ENCODE measurements at regions not wholly inside any gene's neighbourhood (a gene's known extent, or its start where the extent isn't known, plus 50 kb on each side); places are given as distances from the start of the nearest gene placed in this dataset.

GRCh38 chr2:221074238-221074637 is 497.9 kb downstream of the EPHA4 start:
- no peaks in the 10 kb centered on the region; the same call in 1 of the 2 replicates for H3K9me3 ChIP-seq (ENCODE audit: control insufficient read depth, insufficient read depth, low read depth, low read length)
- H3K4me3 ChIP-seq (ENCODE audit: low read depth, low read length): no peak overlapping the region
- H3K4me1 ChIP-seq (ENCODE audit: control insufficient read depth, insufficient read depth, low read length): no peaks in the 10 kb centered on the region
- no peak for TF ChIP-seq ZBTB44 (tag by site-specific recombination; IDR thresholded peaks at IDR 0.05)
- TF ChIP-seq ZNF510 (tag by site-specific recombination; IDR thresholded peaks at IDR 0.05; ENCODE audit: insufficient replicate concordance): no peak
- no peak for TF ChIP-seq ZNF280D (tag by site-specific recombination; IDR thresholded peaks at IDR 0.05)
- no peak for TF ChIP-seq ZBTB10 (tag by site-specific recombination; IDR thresholded peaks at IDR 0.05)
- TF ChIP-seq ZNF704 (tag by site-specific recombination; IDR thresholded peaks at IDR 0.05): no peak
- no peak for TF ChIP-seq ZNF398 (tag by site-specific recombination; IDR thresholded peaks at IDR 0.05)
- TF ChIP-seq SCRT1 (tag by site-specific recombination; IDR thresholded peaks at IDR 0.05; ENCODE audit: borderline replicate concordance): no peak
- TF ChIP-seq HOXC10 (CRISPR knock-in tag; IDR thresholded peaks at IDR 0.05): no peak
- TF ChIP-seq ZNF843 (tag by site-specific recombination; IDR thresholded peaks at IDR 0.05): no peak
- no peak for TF ChIP-seq ZIC2 (tag by site-specific recombination; IDR thresholded peaks at IDR 0.05)
- no peak for TF ChIP-seq KLF8 (tag by site-specific recombination; IDR thresholded peaks at IDR 0.05)
- TF ChIP-seq ZNF211 (tag by site-specific recombination; IDR thresholded peaks at IDR 0.05; ENCODE audit: low read depth): no peak
- no peak for TF ChIP-seq ZNF660 (tag by site-specific recombination; IDR thresholded peaks at IDR 0.05)
- no peak for TF ChIP-seq ZNF248 (tag by site-specific recombination; IDR thresholded peaks at IDR 0.05)
- no peak for TF ChIP-seq ZNF501 (tag by site-specific recombination; IDR thresholded peaks at IDR 0.05)
- no peak for TF ChIP-seq ZNF654 (tag by site-specific recombination; IDR thresholded peaks at IDR 0.05; ENCODE audit: low read depth)
- ChIA-PET CTCF (no interaction called here), POLR2A (no interaction called here)
- H3K27ac ChIP-seq (ENCODE audit: extremely low read depth, low read depth, low read length): no peak overlapping the region
- no peaks in the 10 kb centered on the region for H3K36me3 ChIP-seq (ENCODE audit: control insufficient read depth in 2 of 2, insufficient read depth in 1 of 2, low read length in 2 of 2)
